Caco-2 (cell line): ENCODE measurements at regions not wholly inside any gene's neighbourhood (a gene's known extent, or its start where the extent isn't known, plus 50 kb on each side); places are given as distances from the start of the nearest gene placed in this dataset.

Experiments
- BruUV-seq: library from RNA; stranded (reverse); fragments of 400-500 nt; replicated peaks from 2 replicates; lab custom pipeline; 2021; lab: Mats Ljungman, UMichigan
- CTCF ChIA-PET: fragments of 300-600 bp; sonication (Branson Sonifier 250); formaldehyde crosslinking; loops from one replicate; lab custom pipeline; 2022; ENCODE audit warnings: antibody characterized with exemption; lab: Charles Lee
- POLR2A ChIA-PET: fragments of 300-600 bp; sonication (Branson Sonifier 250); formaldehyde crosslinking; loops from one replicate; lab custom pipeline; 2022; ENCODE audit warnings: antibody characterized with exemption; lab: Charles Lee
- DNase-seq, 2 experiments: peaks; one replicate each; pipeline versions ENCODE4 v3.0.0 to v3.0.0-alpha.2; 2020 to 2022
- H3K27me3 ChIP-seq: replicated peaks from 2 replicates; pipeline ENCODE4 v1.6.0; 2011; ENCODE audit warnings: low read length; ENCODE audit not compliant: control insufficient read depth, insufficient read depth
- H3K36me3 ChIP-seq: 2 replicates; pipeline ENCODE4 v1.5.1; 2011; ENCODE audit warnings: low read length; ENCODE audit not compliant: control insufficient read depth, insufficient read depth
- H3K4me1 ChIP-seq: fragments of 250-450 bp; sonication (Bioruptor Pico); 2 replicates; pipeline ENCODE4 v1.5.1; 2020; ENCODE audit warnings: mild to moderate bottlenecking
- H3K4me3 ChIP-seq: 2 replicates; pipeline ENCODE4 v1.5.1; 2011; ENCODE audit warnings: low read depth, mild to moderate bottlenecking, control low read depth, low read length
- H3K9me3 ChIP-seq: fragments of 250-450 bp; sonication (Bioruptor Pico); 2 replicates; pipeline ENCODE4 v1.5.1; 2020; ENCODE audit warnings: mild to moderate bottlenecking, moderate library complexity
- H3K27ac Mint-ChIP-seq: one replicate; pipeline ENCODE4 v1.8.0; 2022; ENCODE audit warnings: mixed read lengths; ENCODE audit not compliant: unreplicated experiment
- H3K27me3 Mint-ChIP-seq: one replicate; pipeline ENCODE4 v1.8.0; 2022; ENCODE audit warnings: mixed read lengths; ENCODE audit not compliant: insufficient read depth, unreplicated experiment
- H3K36me3 Mint-ChIP-seq: one replicate; pipeline ENCODE4 v1.8.0; 2022; ENCODE audit warnings: mild to moderate bottlenecking, mixed read lengths; ENCODE audit not compliant: insufficient read depth, unreplicated experiment
- H3K4me1 Mint-ChIP-seq: one replicate; pipeline ENCODE4 v1.8.0; 2022; ENCODE audit warnings: low read depth, mixed read lengths; ENCODE audit not compliant: unreplicated experiment
- H3K4me3 Mint-ChIP-seq: one replicate; pipeline ENCODE4 v1.8.0; 2022; ENCODE audit warnings: mild to moderate bottlenecking, moderate library complexity, mixed read lengths; ENCODE audit not compliant: unreplicated experiment
- H3K9me3 Mint-ChIP-seq: one replicate; pipeline ENCODE4 v1.8.0; 2022; ENCODE audit warnings: mixed read lengths; ENCODE audit not compliant: unreplicated experiment
- CTCF ChIP-seq, 2 experiments: fragments of 200-600 bp in 1 of 2; IDR thresholded peaks; 1 replicate in 1 of 2; 2 replicates in 1 of 2; pipeline versions ENCODE4 v1.5.1 to v1.8.0; 2011 to 2022; ENCODE audit warnings: antibody characterized with exemption in 1 of 2, control low read depth in 1 of 2, inconsistent platforms in 1 of 2, low read depth in 1 of 2, low read length in 1 of 2, mild to moderate bottlenecking in 1 of 2, moderate library complexity in 1 of 2; ENCODE audit not compliant: insufficient read depth in 1 of 2, severe bottlenecking in 1 of 2, unreplicated experiment in 1 of 2
- intact Hi-C: fragments of 100-400 bp; cut with micrococcal nuclease; formaldehyde crosslinking; loops from one replicate; pipeline ENCODE4 v1.10.0; 2022; ENCODE audit not compliant: unreplicated experiment

- DNase-seq = no peak
- Mint-ChIP-seq H3K27ac (no peak overlapping the region), H3K27me3 (peaks cover 3% of the 10 kb centered on the region), H3K4me1 (no peaks in the 10 kb centered on the region), H3K36me3 (no peaks in the 10 kb centered on the region), H3K4me3 (no peak overlapping the region), H3K9me3 (no peaks in the 10 kb centered on the region)
- H3K9me3 ChIP-seq = no peaks in the 10 kb centered on the region
- no peaks in the 10 kb centered on the region for H3K36me3 ChIP-seq
- ChIA-PET POLR2A (no interaction called here), CTCF (no interaction called here)
- H3K4me1 ChIP-seq = no peaks in the 10 kb centered on the region
- intact Hi-C loops = no loop called here
- BruUV-seq = no TSS peak
- no peak overlapping the region for H3K4me3 ChIP-seq
- no peaks in the 10 kb centered on the region for H3K27me3 ChIP-seq
- no peak for TF ChIP-seq CTCF (IDR thresholded peaks at IDR 0.05; ENCODE audit: insufficient read depth in 1 of 2, low read depth in 1 of 2, low read length in 1 of 2, severe bottlenecking in 1 of 2, unreplicated experiment in 1 of 2)
Observed at GRCh38 chr1:219526074-219526473, 86.8 kb downstream of the ZC3H11B start.

- no peak overlapping the region for H3K27ac Mint-ChIP-seq
- CTCF ChIA-PET = no interaction called here
- Histone ChIP-seq H3K4me1 (peaks cover 1% of the 10 kb centered on the region; the same call in 1 of the 2 replicates), H3K4me3 (no peak overlapping the region), H3K27me3 (no peaks in the 10 kb centered on the region), H3K36me3 (no peaks in the 10 kb centered on the region), H3K9me3 (no peaks in the 10 kb centered on the region)
- H3K27me3 Mint-ChIP-seq = peaks cover 3% of the 10 kb centered on the region
- DNase-seq = no peak
- H3K4me1 Mint-ChIP-seq = peaks cover 8% of the 10 kb centered on the region
- POLR2A ChIA-PET = no interaction called here
- BruUV-seq = no TSS peak
- intact Hi-C loops = no loop called here
- no peaks in the 10 kb centered on the region for H3K9me3 Mint-ChIP-seq
- H3K4me3 Mint-ChIP-seq = no peak overlapping the region
- no peaks in the 10 kb centered on the region for H3K36me3 Mint-ChIP-seq
- no peak for TF ChIP-seq CTCF (IDR thresholded peaks at IDR 0.05; ENCODE audit: insufficient read depth in 1 of 2, low read depth in 1 of 2, low read length in 1 of 2, severe bottlenecking in 1 of 2, unreplicated experiment in 1 of 2)
Observed at GRCh38 chr1:219523411-219523810, 89.5 kb downstream of the ZC3H11B start.

- Mint-ChIP-seq H3K27me3 (peaks cover 3% of the 10 kb centered on the region), H3K4me1 (peaks cover 12% of the 10 kb centered on the region), H3K9me3 (peaks cover 11% of the 10 kb centered on the region), H3K36me3 (no peaks in the 10 kb centered on the region), H3K27ac (no peak overlapping the region), H3K4me3 (no peak overlapping the region)
- CTCF ChIA-PET = no interaction called here
- H3K4me1 ChIP-seq = peaks cover 10% of the 10 kb centered on the region; the same call in 1 of the 2 replicates
- DNase-seq = no peak
- BruUV-seq = no TSS peak
- no peaks in the 10 kb centered on the region for H3K27me3 ChIP-seq
- POLR2A ChIA-PET = no interaction called here
- intact Hi-C loops = no loop called here
- no peaks in the 10 kb centered on the region for H3K9me3 ChIP-seq
- no peak overlapping the region for H3K4me3 ChIP-seq
- no peaks in the 10 kb centered on the region for H3K36me3 ChIP-seq
- no peak for TF ChIP-seq CTCF (IDR thresholded peaks at IDR 0.05; ENCODE audit: insufficient read depth in 1 of 2, low read depth in 1 of 2, low read length in 1 of 2, severe bottlenecking in 1 of 2, unreplicated experiment in 1 of 2)
Observed at GRCh38 chr1:219521325-219521724, 91.6 kb downstream of the ZC3H11B start.
